HepG2 (cell line): ENCODE measurements at regions not wholly inside any gene's neighbourhood (a gene's known extent, or its start where the extent isn't known, plus 50 kb on each side); places are given as distances from the start of the nearest gene placed in this dataset.

Experiments
- BHLHE40 ChIP-seq: IDR thresholded peaks from 2 replicates; pipeline ENCODE4 v1.6.1; 2011; ENCODE audit warnings: low read length, improper control_type of control experiment
- EP300 ChIP-seq, 3 experiments: sonication (generic) in 1 of 3; formaldehyde crosslinking in 1 of 3; IDR thresholded peaks; 2 replicates each; pipeline versions ENCODE4 v1.5.1 to v1.6.1; 2011 to 2020; ENCODE audit warnings: low read depth in 2 of 3, low read length in 2 of 3, borderline replicate concordance in 1 of 3, improper control_type of control experiment in 1 of 3, mild to moderate bottlenecking in 1 of 3, missing genetic modification reagents in 1 of 3, moderate library complexity in 1 of 3
- FOXK2 ChIP-seq: fragments of 450-650 bp; IDR thresholded peaks from 2 replicates; pipeline ENCODE4 v1.6.1; 2016
- HCFC1 ChIP-seq: fragments of 150-350 bp; IDR thresholded peaks from 2 replicates; pipeline ENCODE4 v1.6.1; 2014; ENCODE audit warnings: low read depth, low read length
- HDAC1 ChIP-seq: sonication (generic); formaldehyde crosslinking; IDR thresholded peaks from 2 replicates; pipeline ENCODE4 v1.5.1; 2020; ENCODE audit warnings: mild to moderate bottlenecking, missing genetic modification reagents
- PHF8 ChIP-seq: sonication (generic); formaldehyde crosslinking; IDR thresholded peaks from 2 replicates; pipeline ENCODE4 v1.5.0; 2020; ENCODE audit warnings: missing genetic modification reagents
- PLRG1 ChIP-seq: fragments of 450-650 bp; conservative IDR thresholded peaks from 2 replicates; pipeline ENCODE4 v1.6.1; 2016
- SNAPC2 ChIP-seq: sonication (generic); formaldehyde crosslinking; IDR thresholded peaks from 2 replicates; pipeline ENCODE4 v1.8.1; 2022; ENCODE audit warnings: mild to moderate bottlenecking, missing genetic modification reagents
- ZBTB40 ChIP-seq, 2 experiments: fragments of 450-650 bp in 1 of 2; sonication (generic) in 1 of 2; formaldehyde crosslinking in 1 of 2; IDR thresholded peaks; 2 replicates each; pipeline versions ENCODE4 v1.6.1 to v1.8.0; 2016 to 2022; ENCODE audit warnings: antibody characterized with exemption in 1 of 2, mild to moderate bottlenecking in 1 of 2, missing genetic modification reagents in 1 of 2
- ZHX2 ChIP-seq, 2 experiments: sonication (generic) in 1 of 2; formaldehyde crosslinking in 1 of 2; IDR thresholded peaks; 2 replicates each; pipeline versions ENCODE4 v1.6.1 to v1.9.0; 2014 to 2022; ENCODE audit warnings: antibody characterized with exemption in 1 of 2, borderline replicate concordance in 1 of 2, inconsistent platforms in 1 of 2, low read depth in 1 of 2, missing genetic modification reagents in 1 of 2

- TF ChIP-seq PHF8 (CRISPR knock-in tag) (no peak), EP300 (IDR thresholded peaks at IDR 0.05; ENCODE audit: low read depth in 2 of 2, low read length in 2 of 2) (no peak), EP300 (CRISPR knock-in tag; IDR thresholded peaks at IDR 0.05; ENCODE audit: borderline replicate concordance) (no peak), PLRG1 (no peak), FOXK2 (no peak), HCFC1 (no peak), HDAC1 (no peak), ZBTB40 (IDR thresholded peaks at IDR 0.05) (no peak), ZBTB40 (CRISPR knock-in tag; IDR thresholded peaks at IDR 0.05) (no peak), ZHX2 (IDR thresholded peaks at IDR 0.05; ENCODE audit: low read depth) (no peak), ZHX2 (CRISPR knock-in tag; IDR thresholded peaks at IDR 0.05; ENCODE audit: borderline replicate concordance) (no peak), SNAPC2 (CRISPR knock-in tag) (no peak), BHLHE40 (no peak)
These were observed 166.0 kb upstream of the STK17B start for GRCh38 chr2:196337208-196337953.
